ENCODE measurements at regions not wholly inside any gene's neighbourhood (a gene's known extent, or its start where the extent isn't known, plus 50 kb on each side); places are given as distances from the start of the nearest gene placed in this dataset.

DNA sequence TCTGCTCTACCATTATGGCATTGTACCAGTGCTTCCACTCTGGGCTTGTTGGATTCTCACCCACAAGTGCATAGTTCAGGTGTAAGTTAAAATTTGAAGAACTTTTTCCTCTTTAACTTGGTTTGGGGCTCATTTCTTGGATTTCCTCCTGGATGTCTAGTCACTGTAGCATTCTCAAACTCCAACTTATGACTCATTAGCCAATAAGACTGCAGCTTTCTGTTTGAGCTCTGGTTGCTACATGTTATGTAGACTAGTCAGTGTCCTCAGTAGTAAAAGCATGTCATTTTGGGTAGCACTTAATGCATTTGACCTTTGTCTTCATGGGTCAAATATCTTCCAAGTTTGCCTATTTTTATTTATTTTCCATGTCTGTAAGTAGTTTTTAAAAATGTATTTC, 790.8 kb downstream of the BRINP1 start:
- DNase-seq (ENCODE audit: low read depth, low spot score), result no peak
- TF ChIP-seq CTCF (conservative IDR thresholded peaks at IDR 0.05), result no peak
- Mint-ChIP-seq H3K27me3 (ENCODE audit: low read depth) (no peaks in the 10 kb centered on the region), H3K4me3 (no peak overlapping the region), H3K27ac (ENCODE audit: unreplicated experiment) (no peak overlapping the region), H3K36me3 (ENCODE audit: low read depth) (no peaks in the 10 kb centered on the region), H3K9me3 (peaks cover 5% of the 10 kb centered on the region), H3K4me1 (no peaks in the 10 kb centered on the region)

- Mint-ChIP-seq H3K4me3 (no peak overlapping the region), H3K4me1 (no peaks in the 10 kb centered on the region), H3K36me3 (ENCODE audit: low read depth) (no peaks in the 10 kb centered on the region), H3K9me3 (no peaks in the 10 kb centered on the region), H3K27ac (ENCODE audit: unreplicated experiment) (no peak overlapping the region), H3K27me3 (ENCODE audit: low read depth) (no peaks in the 10 kb centered on the region)
- TF ChIP-seq CTCF (conservative IDR thresholded peaks at IDR 0.05), result no peak
- DNase-seq (ENCODE audit: low read depth, low spot score), result no peak
These were observed 785.8 kb downstream of the BRINP1 start for GRCh38 chr9:118583414-118583813.

GRCh38 chr9:118586978-118587377, 782.3 kb downstream of the BRINP1 start:
- no peaks in the 10 kb centered on the region for H3K36me3 Mint-ChIP-seq (ENCODE audit: low read depth)
- no peaks in the 10 kb centered on the region for H3K4me1 Mint-ChIP-seq
- H3K4me3 Mint-ChIP-seq, result no peak overlapping the region
- H3K27me3 Mint-ChIP-seq (ENCODE audit: low read depth), result no peaks in the 10 kb centered on the region
- H3K27ac Mint-ChIP-seq (ENCODE audit: unreplicated experiment), result no peak overlapping the region
- TF ChIP-seq CTCF (conservative IDR thresholded peaks at IDR 0.05), result no peak
- no peak for DNase-seq (ENCODE audit: low read depth, low spot score)
- H3K9me3 Mint-ChIP-seq, result no peaks in the 10 kb centered on the region

GRCh38 chr9:118594428-118594827, 774.8 kb downstream of the BRINP1 start:
- H3K9me3 Mint-ChIP-seq, result no peaks in the 10 kb centered on the region

DNA sequence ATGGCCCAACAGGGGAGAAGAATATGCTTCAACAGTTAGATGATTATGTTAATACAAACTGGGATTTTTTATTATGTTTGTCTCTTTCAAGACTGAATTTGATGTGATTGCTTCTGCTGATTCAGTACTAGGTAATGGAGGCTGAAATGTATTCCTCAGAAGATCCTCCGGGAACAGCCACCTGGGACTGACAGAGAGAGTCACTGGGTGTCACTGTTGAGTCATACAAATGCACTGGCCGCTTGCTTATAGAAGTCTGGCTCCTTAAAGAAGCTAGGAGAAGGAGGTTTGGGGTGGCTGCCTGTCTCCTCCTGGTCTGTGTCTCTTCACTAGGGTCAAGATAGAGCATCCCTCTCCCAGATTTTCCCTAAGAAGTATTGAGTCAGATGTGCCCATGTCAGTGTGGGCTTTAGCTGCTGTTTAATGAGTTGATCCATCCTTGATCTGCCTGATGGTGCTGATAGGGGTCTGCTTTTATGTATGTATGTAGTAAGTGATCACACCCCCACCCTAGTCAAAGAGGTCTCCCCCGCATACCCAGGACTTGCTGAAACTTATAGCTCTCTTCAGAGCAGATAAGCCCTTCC, 773.4 kb downstream of the BRINP1 start:
- TF ChIP-seq CTCF (conservative IDR thresholded peaks at IDR 0.05), result peak; percentile 66
- DNase-seq (ENCODE audit: low read depth, low spot score), result peak; percentile 36
- no peaks in the 10 kb centered on the region for H3K36me3 Mint-ChIP-seq (ENCODE audit: low read depth)
- H3K4me1 Mint-ChIP-seq, result peaks cover 4% of the 10 kb centered on the region
- H3K4me3 Mint-ChIP-seq, result no peak overlapping the region
- H3K27ac Mint-ChIP-seq (ENCODE audit: unreplicated experiment), result no peak overlapping the region
- no peaks in the 10 kb centered on the region for H3K9me3 Mint-ChIP-seq
- H3K27me3 Mint-ChIP-seq (ENCODE audit: low read depth), result no peaks in the 10 kb centered on the region

More at GRCh38 chr9:118594428-118594827, 774.8 kb downstream of the BRINP1 start:
- TF ChIP-seq CTCF (conservative IDR thresholded peaks at IDR 0.05), result no peak
- no peak overlapping the region for H3K4me3 Mint-ChIP-seq
- peaks cover 4% of the 10 kb centered on the region for H3K4me1 Mint-ChIP-seq
- H3K36me3 Mint-ChIP-seq (ENCODE audit: low read depth), result no peaks in the 10 kb centered on the region
- no peak overlapping the region for H3K27ac Mint-ChIP-seq (ENCODE audit: unreplicated experiment)
- no peak for DNase-seq (ENCODE audit: low read depth, low spot score)
- H3K27me3 Mint-ChIP-seq (ENCODE audit: low read depth), result no peaks in the 10 kb centered on the region
